DMS114 treated with DMSO at 0.1 percent for 48 hours (cell line): ENCODE measurements at regions not wholly inside any gene's neighbourhood (a gene's known extent, or its start where the extent isn't known, plus 50 kb on each side); places are given as distances from the start of the nearest gene placed in this dataset.
"Not testable (repeated sequence)": the region's sequence is repeated elsewhere in the genome, so short reads cannot be mapped to it uniquely, and the experiment has no call there.

Experiments used
- DNase-seq: peaks from one replicate; lab custom pipeline; 2025; ENCODE audit not compliant: unreplicated experiment; lab: John Stamatoyannopoulos, UW

GRCh38 chr14:71454010-71454409 lies 478.2 kb upstream of the RGS6 start:
- DNase-seq, result no peak

- no peak for DNase-seq
Measured at GRCh38 chr14:71454513-71455332, 477.5 kb upstream of the RGS6 start.

GRCh38 chr14:71460091-71460490 lies 472.1 kb upstream of the RGS6 start:
- DNase-seq, result no peak

- not testable (repeated sequence) for DNase-seq
Measured at GRCh38 chr14:71461617-71462016, 470.6 kb upstream of the RGS6 start.

- no peak for DNase-seq
Measured at GRCh38 chr14:71463807-71464206, 468.4 kb upstream of the RGS6 start.

- no peak for DNase-seq
Measured at GRCh38 chr14:71464840-71465239, 467.4 kb upstream of the RGS6 start.

GRCh38 chr14:71465316-71465715 lies 466.9 kb upstream of the RGS6 start:
- no peak for DNase-seq

GRCh38 chr14:71466251-71466650 lies 466.0 kb upstream of the RGS6 start:
- DNase-seq, result no peak

GRCh38 chr14:71466946-71467345 lies 465.3 kb upstream of the RGS6 start:
- DNase-seq, result no peak

- no peak for DNase-seq
Measured at GRCh38 chr14:71467361-71467811, 464.8 kb upstream of the RGS6 start.

GRCh38 chr14:71468701-71469100 lies 463.5 kb upstream of the RGS6 start:
- no peak for DNase-seq

- DNase-seq, result no peak
Measured at GRCh38 chr14:71469643-71470335, 462.4 kb upstream of the RGS6 start.

- no peak for DNase-seq
Measured at GRCh38 chr14:71471634-71472355, 460.4 kb upstream of the RGS6 start.

GRCh38 chr14:71472356-71473340 lies 459.6 kb upstream of the RGS6 start:
- no peak for DNase-seq

- no peak for DNase-seq
Measured at GRCh38 chr14:71473843-71474242, 458.4 kb upstream of the RGS6 start.

- no peak for DNase-seq
Measured at GRCh38 chr14:71474301-71475265, 457.6 kb upstream of the RGS6 start.

- DNase-seq, result no peak
Measured at GRCh38 chr14:71475916-71476315, 456.3 kb upstream of the RGS6 start.

GRCh38 chr14:71478542-71478941 lies 453.7 kb upstream of the RGS6 start:
- DNase-seq, result no peak

- DNase-seq, result no peak
Measured at GRCh38 chr14:71481021-71481654, 451.1 kb upstream of the RGS6 start.
